Naive B cell (primary cell): ENCODE measurements at regions not wholly inside any gene's neighbourhood (a gene's known extent, or its start where the extent isn't known, plus 50 kb on each side); places are given as distances from the start of the nearest gene placed in this dataset.

Source experiments
- ATAC-seq, 2 donors: fragments of 150-1000 bp; cut with Tn5 transposase; 2 replicates each; pipeline ENCODE4 v1.10.0; 2021; ENCODE audit warnings: low read depth in 2 of 2, mild to moderate bottlenecking in 2 of 2, moderate library complexity in 2 of 2
- DNase-seq: peaks from one replicate; pipeline ENCODE4 v3.0.0; 2022
- H3K27ac Mint-ChIP-seq, 6 donors: one replicate each; pipeline ENCODE4 v1.8.0; 2020 to 2022; ENCODE audit warnings: mild to moderate bottlenecking in 6 of 6, mixed read lengths in 6 of 6, moderate library complexity in 5 of 6, inconsistent platforms in 2 of 6
- H3K27me3 Mint-ChIP-seq, 3 donors: one replicate each; pipeline ENCODE4 v1.8.0; 2021 to 2022; ENCODE audit warnings: mixed read lengths in 3 of 3, mild to moderate bottlenecking in 1 of 3
- H3K36me3 Mint-ChIP-seq, 2 donors: one replicate each; pipeline ENCODE4 v1.8.0; 2020 to 2022; ENCODE audit warnings: mixed read lengths in 2 of 2, inconsistent platforms in 1 of 2, mild to moderate bottlenecking in 1 of 2
- H3K4me1 Mint-ChIP-seq, 3 donors: one replicate each; pipeline ENCODE4 v1.8.0; 2020 to 2022; ENCODE audit warnings: mixed read lengths in 3 of 3, inconsistent platforms in 1 of 3, mild to moderate bottlenecking in 1 of 3, moderate library complexity in 1 of 3
- H3K4me3 Mint-ChIP-seq, 8 donors: one replicate each; pipeline ENCODE4 v1.8.0; 2020 to 2022; ENCODE audit warnings: mild to moderate bottlenecking in 8 of 8, mixed read lengths in 8 of 8, moderate library complexity in 8 of 8, inconsistent platforms in 2 of 8
- H3K9me3 Mint-ChIP-seq, 7 donors: one replicate each; pipeline ENCODE4 v1.8.0; 2020 to 2022; ENCODE audit warnings: mixed read lengths in 7 of 7, mild to moderate bottlenecking in 5 of 7, inconsistent platforms in 2 of 7, moderate library complexity in 1 of 7

GRCh38 chr3:168870892-168871291, 775.2 kb upstream of the GOLIM4 start:
- Mint-ChIP-seq H3K27ac (no peak overlapping the region), H3K4me1 (no peaks in the 10 kb centered on the region), H3K4me3 (no peak overlapping the region), H3K36me3 (no peaks in the 10 kb centered on the region), H3K27me3 (no peaks in the 10 kb centered on the region), H3K9me3 (no peaks in the 10 kb centered on the region)
- ATAC-seq (no peak), DNase-seq (no peak)

DNA sequence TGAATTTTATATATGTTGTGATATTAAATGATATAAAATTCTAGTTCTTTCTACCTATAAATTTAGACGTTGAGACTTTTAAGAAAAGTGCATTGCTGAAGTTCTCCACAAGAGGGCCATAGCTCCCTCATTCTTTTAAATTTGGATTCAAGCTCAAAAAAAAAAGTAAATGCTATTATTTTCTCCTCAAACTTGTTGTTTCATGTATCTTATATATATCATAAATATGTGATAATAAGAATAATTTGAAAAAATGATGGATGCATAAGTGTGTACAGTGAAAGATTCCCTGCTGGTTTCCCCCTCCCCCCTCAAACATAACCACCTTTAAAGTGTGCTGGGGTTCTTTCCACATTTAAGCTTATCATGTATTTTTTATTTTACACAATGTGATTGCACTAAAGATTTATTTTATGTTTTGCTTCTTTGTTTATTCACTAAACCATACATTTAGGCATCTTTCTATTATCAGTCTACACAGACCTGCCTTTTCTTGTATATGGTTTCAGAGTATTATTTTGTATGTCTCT, 769.4 kb upstream of the GOLIM4 start:
- no peaks in the 10 kb centered on the region for H3K4me1 Mint-ChIP-seq
- no peaks in the 10 kb centered on the region for H3K36me3 Mint-ChIP-seq
- H3K9me3 Mint-ChIP-seq, result no peaks in the 10 kb centered on the region
- DNase-seq (no peak), ATAC-seq (no peak)
- H3K27ac Mint-ChIP-seq, result no peak overlapping the region
- peaks cover 0 to 6% (median 0%) of the 10 kb centered on the region in 3 donors for H3K27me3 Mint-ChIP-seq
- no peak overlapping the region for H3K4me3 Mint-ChIP-seq

- H3K36me3 Mint-ChIP-seq, result no peaks in the 10 kb centered on the region
- no peak overlapping the region for H3K27ac Mint-ChIP-seq
- no peak overlapping the region for H3K4me3 Mint-ChIP-seq
- DNase-seq, result no peak
- no peak for ATAC-seq
- H3K27me3 Mint-ChIP-seq, result peaks cover 0 to 6% (median 0%) of the 10 kb centered on the region in 3 donors
- no peaks in the 10 kb centered on the region for H3K9me3 Mint-ChIP-seq
- H3K4me1 Mint-ChIP-seq, result no peaks in the 10 kb centered on the region
Measured at GRCh38 chr3:168864107-168865021, 768.6 kb upstream of the GOLIM4 start.

- H3K27ac Mint-ChIP-seq, result no peak overlapping the region
- H3K4me3 Mint-ChIP-seq, result no peak overlapping the region
- ATAC-seq (no peak), DNase-seq (no peak)
- H3K27me3 Mint-ChIP-seq, result peaks cover 0 to 6% (median 0%) of the 10 kb centered on the region in 3 donors
- no peaks in the 10 kb centered on the region for H3K36me3 Mint-ChIP-seq
- H3K4me1 Mint-ChIP-seq, result no peaks in the 10 kb centered on the region
- no peaks in the 10 kb centered on the region for H3K9me3 Mint-ChIP-seq
Measured at GRCh38 chr3:168863561-168863960, 767.8 kb upstream of the GOLIM4 start.

- ATAC-seq (no peak), DNase-seq (no peak)
- peaks cover 0 to 6% (median 0%) of the 10 kb centered on the region in 3 donors for H3K27me3 Mint-ChIP-seq
- H3K4me3 Mint-ChIP-seq, result no peak overlapping the region
- H3K36me3 Mint-ChIP-seq, result no peaks in the 10 kb centered on the region
- H3K9me3 Mint-ChIP-seq, result no peaks in the 10 kb centered on the region
- no peak overlapping the region for H3K27ac Mint-ChIP-seq
- H3K4me1 Mint-ChIP-seq, result no peaks in the 10 kb centered on the region
Measured at GRCh38 chr3:168862466-168862865, 766.7 kb upstream of the GOLIM4 start.

DNA sequence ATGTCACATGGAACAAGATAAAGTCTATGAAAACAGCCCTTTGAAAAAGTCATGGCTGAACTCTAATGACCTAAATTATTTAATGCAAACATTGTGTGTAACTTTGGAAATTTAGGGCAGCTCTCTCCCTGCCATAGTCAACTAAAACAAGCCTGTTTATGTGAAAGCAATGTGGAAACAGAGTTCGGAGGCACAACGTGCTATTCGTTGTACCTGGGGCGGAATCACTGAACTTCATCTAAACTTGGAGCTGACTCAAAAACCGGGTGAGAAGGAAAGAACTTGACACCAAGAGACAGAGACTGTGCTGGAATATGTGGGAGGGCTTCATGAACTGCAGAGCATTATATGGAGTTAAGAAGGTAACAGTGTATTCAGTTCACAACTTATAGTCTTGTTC, 764.9 kb upstream of the GOLIM4 start:
- peaks cover 0 to 15% (median 7%) of the 10 kb centered on the region in 7 donors for H3K9me3 Mint-ChIP-seq
- H3K4me1 Mint-ChIP-seq, result no peaks in the 10 kb centered on the region
- H3K27me3 Mint-ChIP-seq, result peaks cover 0 to 6% (median 0%) of the 10 kb centered on the region in 3 donors

DNA sequence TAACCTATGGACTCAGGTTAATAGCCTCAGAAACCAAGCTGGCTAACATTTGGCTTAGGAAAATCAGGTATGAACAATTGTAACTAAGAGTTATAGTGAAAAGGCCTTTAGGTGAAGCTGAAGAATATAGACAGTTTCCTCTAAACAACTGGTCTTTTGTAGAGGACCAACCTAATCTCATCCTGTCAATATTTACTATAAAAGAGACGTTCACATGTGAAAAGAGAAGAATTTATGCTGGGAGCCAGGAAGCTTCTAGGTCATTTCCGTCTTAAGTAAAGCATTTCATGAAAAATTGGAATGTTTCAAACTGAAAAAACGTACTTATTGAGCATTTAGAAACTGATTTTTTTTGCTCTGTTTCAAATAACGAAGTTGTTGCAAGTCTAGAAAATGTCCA, 764.3 kb upstream of the GOLIM4 start:
- Mint-ChIP-seq H3K9me3 (peaks cover 0 to 16% (median 7%) of the 10 kb centered on the region in 7 donors), H3K4me3 (no peak overlapping the region), H3K4me1 (no peaks in the 10 kb centered on the region), H3K27me3 (peaks cover 0 to 6% (median 0%) of the 10 kb centered on the region in 3 donors), H3K36me3 (no peaks in the 10 kb centered on the region), H3K27ac (no peak overlapping the region)
- DNase-seq (no peak), ATAC-seq (no peak)

More for the DNA sequence above, 764.9 kb upstream of the GOLIM4 start:
- H3K36me3 Mint-ChIP-seq, result no peaks in the 10 kb centered on the region
- H3K4me3 Mint-ChIP-seq, result no peak overlapping the region
- H3K27ac Mint-ChIP-seq, result no peak overlapping the region
- no peak for DNase-seq
- no peak for ATAC-seq

DNA sequence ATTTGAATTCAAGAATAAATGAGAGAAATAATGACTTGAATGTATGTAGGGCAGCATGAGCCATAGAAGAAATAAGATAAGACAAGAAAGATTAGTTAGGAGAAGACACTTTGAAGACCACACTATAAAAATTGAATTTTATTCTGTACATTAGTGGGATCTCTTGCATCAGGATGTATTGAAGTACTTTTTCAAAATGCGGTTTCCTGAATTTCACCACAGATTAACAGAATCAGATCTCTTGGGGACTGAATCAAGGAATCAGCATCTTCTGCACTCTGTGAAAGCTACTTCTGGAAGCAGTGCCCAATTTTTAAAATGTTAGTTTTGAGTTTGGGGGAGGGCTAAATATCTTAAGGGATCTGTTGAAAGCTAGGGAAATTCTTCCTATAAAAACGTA, 763.9 kb upstream of the GOLIM4 start:
- H3K27me3 Mint-ChIP-seq, result peaks cover 0 to 6% (median 0%) of the 10 kb centered on the region in 3 donors
- H3K4me1 Mint-ChIP-seq, result no peaks in the 10 kb centered on the region
- no peak overlapping the region for H3K4me3 Mint-ChIP-seq
- no peaks in the 10 kb centered on the region for H3K36me3 Mint-ChIP-seq
- H3K27ac Mint-ChIP-seq, result no peak overlapping the region
- H3K9me3 Mint-ChIP-seq, result peaks cover 0 to 16% (median 7%) of the 10 kb centered on the region in 7 donors
- ATAC-seq, result no peak
- no peak for DNase-seq

GRCh38 chr3:168859143-168859542, 763.4 kb upstream of the GOLIM4 start:
- Mint-ChIP-seq H3K27me3 (peaks cover 0 to 6% (median 0%) of the 10 kb centered on the region in 3 donors), H3K27ac (no peak overlapping the region), H3K36me3 (no peaks in the 10 kb centered on the region), H3K4me1 (no peaks in the 10 kb centered on the region), H3K4me3 (no peak overlapping the region), H3K9me3 (peaks cover 0 to 16% (median 7%) of the 10 kb centered on the region in 7 donors)
- ATAC-seq (no peak), DNase-seq (no peak)

GRCh38 chr3:168858327-168858726, 762.6 kb upstream of the GOLIM4 start:
- Mint-ChIP-seq H3K4me3 (no peak overlapping the region), H3K27me3 (peaks cover 0 to 6% (median 3%) of the 10 kb centered on the region in 3 donors)
- no peak for DNase-seq

DNA sequence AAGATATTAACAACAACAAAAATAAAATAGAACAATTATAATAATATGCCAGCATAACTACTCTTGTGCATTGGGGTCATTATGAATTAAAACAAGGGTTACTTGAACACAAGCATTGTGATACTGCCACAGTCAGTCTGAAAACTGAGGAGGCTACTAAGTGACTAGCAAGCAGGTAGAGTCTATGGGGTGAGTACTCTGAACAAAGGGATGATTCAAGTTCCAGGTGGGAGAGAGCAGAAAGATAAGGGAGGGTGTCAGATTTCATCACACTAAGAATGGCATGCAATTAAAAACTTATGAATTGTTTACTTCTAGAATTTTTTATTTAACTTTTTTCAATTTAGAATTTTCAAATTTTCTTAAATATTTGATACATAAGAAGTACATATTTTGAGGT, 754.4 kb upstream of the GOLIM4 start:
- ATAC-seq, result no peak
- no peak for DNase-seq
- Mint-ChIP-seq H3K27me3 (peaks cover 13 to 26% (median 17%) of the 10 kb centered on the region in 3 donors), H3K4me1 (no peaks in the 10 kb centered on the region), H3K4me3 (no peak overlapping the region), H3K36me3 (no peaks in the 10 kb centered on the region), H3K27ac (no peak overlapping the region), H3K9me3 (peaks cover 0 to 3% (median 0%) of the 10 kb centered on the region in 7 donors)

More at GRCh38 chr3:168858327-168858726, 762.6 kb upstream of the GOLIM4 start:
- H3K4me1 Mint-ChIP-seq, result no peaks in the 10 kb centered on the region
- H3K9me3 Mint-ChIP-seq, result peaks cover 0 to 16% (median 7%) of the 10 kb centered on the region in 7 donors
- no peak for ATAC-seq
- H3K36me3 Mint-ChIP-seq, result no peaks in the 10 kb centered on the region
- no peak overlapping the region for H3K27ac Mint-ChIP-seq

DNA sequence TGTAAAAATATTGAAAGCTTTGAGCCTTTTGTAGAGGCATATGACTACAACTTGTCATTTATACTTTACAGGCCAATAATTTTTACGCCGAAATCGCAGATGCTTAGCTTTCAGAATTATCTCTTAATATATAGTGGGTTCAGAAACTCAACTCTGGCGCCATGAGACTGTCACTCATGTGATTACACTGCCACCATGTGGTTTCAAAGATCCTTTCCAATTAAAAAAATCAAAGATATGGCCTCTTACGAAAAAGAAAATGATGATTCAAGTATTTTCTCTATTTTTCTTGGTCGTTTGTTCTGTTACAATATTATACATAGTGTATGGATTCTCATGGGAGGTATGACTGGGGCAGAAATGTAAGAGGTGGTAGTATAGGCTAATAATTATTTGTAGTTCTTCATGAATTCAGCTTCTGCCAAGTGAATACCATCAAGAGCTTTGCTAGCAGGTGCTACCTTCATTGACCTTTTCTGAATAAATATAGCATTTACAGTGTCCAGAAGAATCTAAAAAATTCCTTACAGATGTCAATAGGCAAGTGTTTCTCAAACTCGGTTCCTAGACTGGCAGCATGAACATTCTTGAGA, 751.7 kb upstream of the GOLIM4 start:
- no peaks in the 10 kb centered on the region for H3K4me1 Mint-ChIP-seq
- DNase-seq (peak; percentile 3), ATAC-seq (no peak)
- H3K4me3 Mint-ChIP-seq, result no peak overlapping the region
- H3K27ac Mint-ChIP-seq, result no peak overlapping the region
- peaks cover 0 to 3% (median 0%) of the 10 kb centered on the region in 7 donors for H3K9me3 Mint-ChIP-seq
- H3K36me3 Mint-ChIP-seq, result no peaks in the 10 kb centered on the region
- peaks cover 21 to 25% (median 22%) of the 10 kb centered on the region in 3 donors for H3K27me3 Mint-ChIP-seq

DNA sequence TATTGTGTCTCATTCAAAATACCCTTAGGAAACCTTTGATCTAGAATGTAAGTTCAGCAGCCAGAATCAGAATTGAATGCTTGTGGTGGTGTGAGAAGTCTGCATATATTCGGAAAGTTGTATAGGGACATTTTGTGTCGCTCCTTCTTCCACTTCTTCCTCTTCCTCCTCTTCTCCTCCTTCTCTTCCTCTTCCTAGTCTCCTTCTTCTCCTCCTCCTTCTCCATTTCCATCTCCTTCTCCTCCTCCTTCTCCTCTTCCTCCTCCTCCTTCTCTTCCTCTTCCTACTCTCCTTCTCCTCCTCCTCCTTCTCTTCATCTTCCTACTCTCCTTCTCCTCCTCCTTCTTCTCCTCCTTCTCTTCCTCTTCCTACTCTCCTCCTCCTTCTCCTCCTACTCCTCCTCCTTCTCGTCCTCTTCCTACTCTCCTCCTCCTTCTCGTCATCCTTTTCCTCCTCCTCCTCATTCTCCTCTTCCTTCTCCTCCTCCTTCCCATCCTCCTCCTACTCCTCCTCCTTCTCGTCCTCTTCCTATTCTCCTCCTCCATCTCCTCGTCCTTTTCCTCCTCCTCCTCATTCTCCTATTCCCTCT, 749.3 kb upstream of the GOLIM4 start:
- no peak overlapping the region for H3K27ac Mint-ChIP-seq
- peaks cover 16 to 22% (median 21%) of the 10 kb centered on the region in 3 donors for H3K27me3 Mint-ChIP-seq
- ATAC-seq (no peak), DNase-seq (no peak)
- no peaks in the 10 kb centered on the region for H3K36me3 Mint-ChIP-seq
- H3K9me3 Mint-ChIP-seq, result no peaks in the 10 kb centered on the region
- no peak overlapping the region for H3K4me3 Mint-ChIP-seq
- H3K4me1 Mint-ChIP-seq, result no peaks in the 10 kb centered on the region
